HL-60/S4 (cell line): ENCODE measurements at regions not wholly inside any gene's neighbourhood (a gene's known extent, or its start where the extent isn't known, plus 50 kb on each side); places are given as distances from the start of the nearest gene placed in this dataset.

Experiments used
- in situ Hi-C: fragments of 300-500 bp; cut with MboI; formaldehyde crosslinking; loops from 2 replicates; pipeline ENCODE4 v1.14.3; 2022; ENCODE audit warnings: low sequenced_read_pairs

DNA sequence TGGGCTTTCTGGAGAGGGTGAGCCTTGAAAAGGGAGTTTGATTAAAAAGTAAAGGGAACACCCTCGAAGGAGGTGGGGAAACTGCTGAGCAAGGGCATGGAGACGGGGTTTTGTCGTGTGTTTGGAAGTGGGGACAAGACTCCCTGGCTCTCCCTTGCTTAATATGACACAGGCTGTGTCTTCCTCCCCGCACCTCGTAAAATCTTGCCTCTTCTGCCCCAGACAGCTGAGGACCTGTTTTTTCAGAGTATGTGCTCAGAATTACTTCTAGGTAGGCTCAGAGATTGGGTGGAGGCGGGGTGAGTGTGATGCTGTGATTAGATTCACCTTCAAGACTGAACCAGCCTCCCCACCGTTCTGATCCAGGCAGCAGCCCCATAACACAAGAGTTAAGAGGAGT lies 244.4 kb upstream of the TLE3 start:
- in situ Hi-C loops: no loop called here

DNA sequence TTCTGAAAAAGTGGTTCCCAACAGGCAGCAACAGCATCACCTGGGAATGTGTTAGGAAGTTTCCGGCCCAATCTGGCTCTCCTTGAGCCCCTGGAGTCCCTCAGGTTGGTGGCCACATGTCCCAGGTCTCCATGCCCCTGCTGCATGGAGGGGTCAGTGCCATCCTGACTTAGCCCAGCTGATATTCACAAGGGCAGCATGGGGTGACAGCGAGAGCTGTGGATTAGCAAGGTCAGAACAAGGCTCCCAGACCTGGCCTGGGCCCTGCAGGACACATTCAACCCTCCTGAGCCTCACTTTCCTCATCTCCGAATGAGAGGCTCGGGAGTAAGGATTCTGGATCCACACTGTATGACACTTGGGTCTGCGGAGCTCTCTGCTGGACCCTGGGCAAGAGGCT lies 243.8 kb upstream of the TLE3 start:
- in situ Hi-C loops: no loop called here

DNA sequence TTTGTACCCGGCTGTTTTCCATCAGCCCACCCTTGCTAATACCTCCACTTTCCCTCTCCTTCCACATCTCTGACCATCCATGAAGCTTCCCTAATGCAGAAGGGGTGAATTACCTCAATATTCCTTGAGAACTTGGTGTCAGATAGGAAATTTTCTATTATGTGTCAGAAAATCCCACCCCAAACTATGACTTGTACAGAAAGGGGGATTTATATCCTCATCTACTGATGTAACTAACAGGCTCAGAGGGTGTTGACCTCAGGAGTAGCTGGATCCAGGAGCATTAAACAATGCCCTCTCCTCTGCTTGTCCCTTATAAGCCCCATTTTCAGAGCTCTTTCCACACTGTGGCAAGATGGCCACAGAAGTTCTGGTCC lies 242.8 kb upstream of the TLE3 start:
- in situ Hi-C loops: no loop called here

DNA sequence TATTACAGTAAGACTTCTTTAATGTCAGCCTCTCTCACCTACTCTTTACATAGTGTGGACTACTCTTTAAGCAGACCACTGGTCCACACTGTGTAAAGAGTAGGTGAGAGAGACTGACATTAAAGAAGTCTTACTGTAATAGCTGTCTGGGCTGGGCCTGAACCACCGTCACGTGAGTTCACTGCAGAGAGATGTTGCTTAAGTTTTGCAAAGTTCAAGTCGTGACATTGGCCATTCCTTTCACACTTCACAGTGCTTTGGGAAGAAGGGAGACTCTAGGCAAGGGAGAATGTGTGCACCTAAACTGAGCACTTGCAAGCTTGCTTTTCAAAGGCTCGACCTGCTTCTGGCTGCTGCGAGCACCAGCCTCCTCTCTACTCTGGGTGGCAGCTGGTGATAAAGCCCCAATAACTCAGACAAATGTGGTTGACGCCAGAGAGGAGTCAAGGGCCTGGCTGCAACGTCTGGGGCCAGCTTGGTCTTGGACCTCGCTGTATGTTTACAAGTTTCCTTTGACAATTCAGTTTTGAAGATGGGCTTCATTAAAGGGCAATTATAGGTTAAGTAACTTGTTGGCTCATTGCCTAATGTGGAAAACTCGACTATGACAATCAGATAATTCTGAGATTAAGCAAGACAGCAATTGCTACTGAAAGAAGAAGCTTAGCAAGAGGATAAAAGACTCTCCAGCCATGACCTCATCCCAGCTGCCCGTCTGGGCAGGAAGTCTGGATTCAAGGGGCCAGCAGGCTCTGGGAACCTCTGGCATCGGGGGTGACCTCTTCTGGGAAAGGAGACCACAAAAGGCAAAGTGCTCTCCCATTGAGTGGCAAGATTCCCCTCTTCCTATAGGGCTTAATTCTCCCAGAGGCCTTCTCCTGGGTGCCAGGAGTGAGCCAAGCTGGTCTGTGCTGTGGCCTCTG lies 242.1 kb upstream of the TLE3 start:
- in situ Hi-C loops: no loop called here

DNA sequence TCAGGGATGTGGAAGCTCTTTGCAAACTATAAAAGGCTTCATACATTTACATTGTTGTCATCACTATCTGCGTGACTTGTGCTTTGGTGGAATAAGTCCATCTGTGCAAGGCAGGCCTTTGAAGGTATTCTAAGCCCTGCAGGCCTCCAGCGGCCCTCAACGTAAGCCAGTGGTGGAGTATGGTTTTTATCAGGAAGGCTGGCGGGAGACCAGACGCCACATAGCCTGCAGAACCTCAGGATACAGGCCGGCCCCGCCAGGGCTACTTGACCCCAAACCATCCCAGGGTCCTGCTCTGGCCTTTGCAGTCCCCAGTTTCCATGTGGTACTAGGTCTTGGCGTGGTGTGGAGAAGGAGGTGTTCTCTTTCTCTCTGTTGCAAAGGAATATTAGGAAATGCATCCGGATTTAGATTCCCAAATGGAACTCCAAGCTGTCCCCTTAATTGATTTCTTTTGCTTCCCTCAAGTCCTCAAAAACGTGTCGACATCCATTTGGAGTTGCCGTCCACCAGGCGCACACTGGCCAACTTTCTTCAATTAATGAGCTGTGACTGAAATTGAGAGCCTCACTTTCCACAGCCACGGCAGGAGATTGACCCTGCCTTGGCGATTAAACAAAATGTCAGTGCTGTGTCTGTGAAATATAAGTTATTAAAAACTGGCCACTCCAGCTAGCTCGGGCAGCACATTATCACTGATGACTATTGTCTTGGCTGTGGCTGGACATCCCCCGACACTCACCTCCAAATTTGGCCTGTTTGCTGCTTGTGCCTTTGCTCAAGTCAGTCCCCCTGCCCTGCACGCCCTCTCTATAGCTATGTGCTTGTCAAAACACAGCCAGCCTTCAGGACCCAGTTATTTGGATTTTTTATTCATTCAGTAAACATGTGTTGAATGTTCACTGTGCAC lies 239.8 kb upstream of the TLE3 start:
- in situ Hi-C loops: no loop called here

DNA sequence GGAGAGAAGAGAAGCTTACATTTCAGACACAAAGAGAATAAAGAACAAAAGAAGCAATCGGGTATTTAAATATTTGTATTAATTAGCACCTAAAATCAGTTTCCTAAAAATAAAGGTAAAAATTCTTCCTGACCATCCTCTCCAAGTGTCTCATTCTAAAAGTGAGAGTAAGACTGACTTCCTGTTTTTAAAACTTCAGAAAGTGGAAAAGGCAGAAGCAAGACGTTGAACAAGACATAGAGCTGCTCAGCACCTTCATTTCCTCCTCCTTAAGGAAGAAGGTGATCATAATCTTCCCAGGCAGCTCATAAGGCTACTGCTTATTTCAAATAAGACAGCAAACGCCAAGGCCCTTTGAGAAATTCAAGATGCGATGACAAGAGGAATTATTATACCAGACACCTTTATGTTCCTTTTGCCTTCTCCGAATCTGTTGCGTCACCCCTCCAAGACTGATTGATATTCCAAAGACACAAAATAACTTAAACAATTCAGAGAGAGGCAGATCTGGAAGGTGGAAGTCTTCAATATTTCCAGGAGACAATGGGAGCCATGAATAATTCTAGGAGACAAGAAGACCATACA lies 238.8 kb upstream of the TLE3 start:
- in situ Hi-C loops: no loop called here

DNA sequence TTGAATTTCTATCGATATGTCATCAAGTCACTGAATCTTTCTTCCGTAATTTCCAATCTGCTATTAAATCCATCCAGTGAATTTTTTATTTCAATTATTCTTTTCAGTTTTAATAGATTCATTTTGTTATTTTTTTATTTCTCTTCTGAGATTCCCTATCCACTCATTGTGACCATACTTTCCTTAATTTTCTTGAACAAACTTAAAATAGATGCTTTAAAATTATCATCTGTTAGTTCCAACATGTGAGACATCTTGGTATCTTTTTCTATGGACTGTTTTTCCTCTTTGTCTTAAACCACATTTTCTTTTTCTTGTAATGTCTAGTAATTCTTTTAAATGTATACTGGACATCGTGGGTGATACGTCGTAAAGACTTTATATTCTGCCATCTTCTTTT lies 236.6 kb upstream of the TLE3 start:
- in situ Hi-C loops: no loop called here

DNA sequence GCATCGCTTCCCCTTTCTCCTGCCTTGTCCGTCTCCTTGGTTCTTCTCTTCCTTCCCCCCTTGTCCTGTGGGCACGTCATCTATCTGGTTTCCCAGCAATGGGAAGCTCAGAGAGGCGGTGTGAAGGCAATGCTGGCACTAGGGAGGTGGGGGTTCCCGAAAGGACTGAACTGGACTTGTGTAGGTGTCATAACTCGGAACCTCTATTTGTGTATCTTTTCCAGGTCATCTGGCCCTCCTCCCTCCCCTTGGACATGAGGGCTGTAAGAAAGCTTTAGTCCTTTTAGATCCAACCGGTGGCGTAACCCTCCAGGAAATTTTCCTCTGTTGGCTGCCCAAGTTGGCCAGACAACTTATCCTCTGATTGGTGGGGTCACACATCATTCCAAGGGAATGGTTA lies 231.5 kb upstream of the TLE3 start:
- in situ Hi-C loops: no loop called here

DNA sequence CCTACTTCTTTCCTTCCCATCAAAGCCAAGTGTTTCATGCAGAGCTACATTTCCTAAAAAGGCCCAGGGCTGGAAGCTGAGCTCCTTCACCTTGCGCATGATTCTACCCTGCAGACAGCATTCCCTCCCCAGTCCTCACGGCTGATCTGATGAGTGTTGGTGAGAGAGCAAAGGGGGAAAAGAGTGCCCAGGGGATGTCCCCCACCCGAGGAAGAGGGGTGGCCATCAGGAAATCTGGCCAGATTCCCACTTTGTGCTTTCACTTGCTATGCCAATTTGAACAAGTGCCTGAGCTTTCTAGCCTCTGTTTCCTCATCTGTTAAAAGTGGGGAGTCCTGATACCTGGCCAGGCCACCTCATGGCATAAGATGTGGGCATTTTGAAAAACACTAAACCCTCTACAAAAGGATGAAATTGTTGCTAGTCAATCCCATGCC lies 231.0 kb upstream of the TLE3 start:
- in situ Hi-C loops: no loop called here

DNA sequence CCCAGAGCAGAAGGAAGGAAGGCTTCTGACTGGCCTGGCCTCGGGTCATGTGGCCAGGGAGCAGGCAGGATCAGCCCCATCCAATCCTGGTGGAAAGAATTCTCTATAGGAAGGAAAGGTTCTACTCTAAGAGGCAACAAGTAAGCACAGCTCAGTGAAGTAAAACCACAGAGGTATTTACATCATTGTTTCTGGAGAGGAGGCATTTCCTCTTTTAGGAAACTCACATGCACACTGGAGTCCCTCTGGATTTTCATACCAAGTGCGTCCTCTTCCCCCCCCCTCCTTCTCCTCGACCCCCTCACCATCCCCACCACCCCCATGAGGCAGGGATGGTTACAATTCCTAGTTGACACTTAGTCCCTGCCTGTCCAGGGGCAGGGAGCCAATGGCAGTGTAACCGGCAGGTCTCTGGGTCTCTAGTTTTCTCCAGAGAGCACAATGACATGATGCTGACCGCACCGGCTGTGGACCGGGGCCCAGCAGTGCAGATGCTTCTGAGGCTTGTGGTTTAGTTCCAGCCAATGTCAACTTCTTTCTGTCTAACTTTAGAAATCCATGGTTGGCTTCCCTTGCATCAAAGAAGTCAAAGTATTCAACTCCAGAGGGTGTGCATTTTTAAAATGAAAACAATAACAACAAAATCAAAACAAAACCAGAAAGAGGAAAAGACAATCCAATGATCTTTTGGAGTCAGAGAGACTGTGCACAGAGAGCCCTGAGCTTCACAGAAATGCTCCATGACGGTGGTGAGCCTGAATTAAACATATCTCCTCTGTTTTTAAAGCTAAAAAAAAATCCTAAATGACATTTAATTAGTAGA lies 230.3 kb upstream of the TLE3 start:
- in situ Hi-C loops: no loop called here

DNA sequence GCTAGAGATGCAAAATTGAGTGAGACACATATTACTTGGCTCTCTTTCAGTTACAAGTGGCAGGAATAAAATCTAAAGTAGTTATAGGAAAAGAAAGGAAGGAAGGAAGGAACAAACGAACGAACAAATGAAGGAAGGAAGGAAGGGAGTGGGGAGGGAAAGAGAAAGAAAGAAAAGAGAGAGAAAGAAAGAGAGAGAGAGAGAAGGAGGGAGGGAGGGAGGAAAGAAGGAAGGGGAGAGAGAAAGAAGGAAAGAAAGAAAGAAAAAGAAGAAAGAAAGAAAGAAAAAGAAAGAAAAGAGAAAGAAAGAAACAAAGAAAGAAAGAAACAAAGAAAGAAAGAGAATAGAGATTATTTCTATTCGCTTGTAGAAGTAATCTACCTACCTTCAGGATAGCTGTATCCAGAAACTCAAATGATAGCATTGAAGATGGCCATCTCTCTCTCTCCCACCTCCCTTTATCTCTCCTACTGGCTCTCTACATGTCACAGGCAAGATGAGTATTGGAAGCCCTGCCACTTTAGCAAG lies 229.7 kb upstream of the TLE3 start:
- in situ Hi-C loops: no loop called here

DNA sequence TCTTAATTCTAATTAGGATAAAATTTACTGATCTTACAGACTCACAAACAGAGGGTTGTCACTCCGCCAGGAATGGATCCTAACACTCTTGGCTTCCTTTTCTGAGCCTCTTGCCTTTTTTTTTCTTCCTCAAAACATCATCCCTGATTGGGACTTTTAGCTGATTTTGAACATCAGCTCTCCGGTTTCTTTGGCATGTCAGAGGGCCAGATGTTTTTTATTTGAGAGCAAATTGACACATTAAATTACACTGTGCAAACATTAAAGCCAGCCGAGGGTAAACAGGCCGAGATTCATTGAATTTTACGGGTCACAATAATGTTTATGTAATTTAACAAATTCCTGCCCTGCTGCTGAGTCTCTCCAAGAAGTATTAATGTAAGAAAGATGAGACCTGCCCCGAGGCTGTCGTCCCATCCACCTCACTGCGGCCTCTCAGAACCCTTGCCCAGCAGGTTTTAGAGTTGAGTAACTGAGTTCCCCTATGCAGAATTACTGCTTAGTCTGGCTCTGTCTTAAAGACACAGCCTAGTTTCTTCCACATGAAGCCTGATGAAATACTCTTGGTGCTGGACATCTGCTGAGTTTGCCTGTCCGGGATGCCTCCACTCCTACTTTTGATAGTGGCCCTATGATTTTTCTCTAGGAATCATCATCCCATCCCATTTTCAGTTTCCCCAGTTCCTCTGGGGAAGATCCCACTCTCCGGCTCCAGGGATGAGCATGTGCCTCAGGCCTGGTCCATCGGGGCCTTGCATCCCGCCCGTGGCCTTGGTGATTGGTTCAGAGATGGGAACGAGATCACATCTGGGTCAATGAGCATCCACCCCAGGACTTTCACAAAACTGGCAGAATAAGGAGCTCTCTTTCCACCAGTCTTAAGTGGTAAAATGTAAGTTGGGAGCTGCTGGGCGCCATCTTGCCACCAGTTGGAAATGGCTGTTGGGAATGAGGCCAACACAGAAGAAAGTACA lies 226.6 kb upstream of the TLE3 start:
- in situ Hi-C loops: no loop called here

DNA sequence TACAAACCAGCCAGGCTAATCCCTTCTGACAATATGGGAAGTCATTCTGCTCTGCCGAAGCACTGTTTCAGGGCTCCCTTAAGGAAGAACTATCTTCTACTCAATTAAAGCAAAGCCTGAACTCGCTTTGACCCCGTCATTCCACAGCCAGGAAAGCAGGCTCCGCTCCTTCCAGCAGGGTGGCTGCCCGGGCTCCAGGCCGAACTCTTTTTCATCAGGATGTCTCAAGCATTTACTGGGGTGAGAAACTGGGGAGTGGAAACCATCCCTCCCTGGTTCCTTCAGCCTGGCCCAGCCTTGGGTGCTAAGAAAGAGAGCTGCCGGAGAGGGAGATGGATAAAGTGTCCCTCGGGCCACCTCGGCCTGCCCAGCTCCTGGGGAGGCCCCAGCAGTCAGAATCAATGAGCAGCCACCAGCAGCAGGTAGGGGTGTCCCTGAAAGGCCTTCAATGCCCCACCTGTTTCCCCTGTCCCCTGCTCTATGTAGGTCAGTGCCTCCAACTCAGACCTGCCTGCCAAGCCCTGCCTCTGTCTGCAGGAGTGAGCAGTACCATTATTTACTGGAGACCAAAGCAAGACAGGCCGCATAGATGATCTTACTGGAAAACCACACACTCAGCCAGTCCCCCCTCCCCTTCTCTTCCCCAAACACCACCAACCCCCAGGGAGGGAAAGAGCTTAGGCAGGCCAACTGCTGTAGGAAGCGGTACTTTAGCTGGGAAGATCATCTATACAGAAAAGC lies 225.6 kb upstream of the TLE3 start:
- in situ Hi-C loops: no loop called here

DNA sequence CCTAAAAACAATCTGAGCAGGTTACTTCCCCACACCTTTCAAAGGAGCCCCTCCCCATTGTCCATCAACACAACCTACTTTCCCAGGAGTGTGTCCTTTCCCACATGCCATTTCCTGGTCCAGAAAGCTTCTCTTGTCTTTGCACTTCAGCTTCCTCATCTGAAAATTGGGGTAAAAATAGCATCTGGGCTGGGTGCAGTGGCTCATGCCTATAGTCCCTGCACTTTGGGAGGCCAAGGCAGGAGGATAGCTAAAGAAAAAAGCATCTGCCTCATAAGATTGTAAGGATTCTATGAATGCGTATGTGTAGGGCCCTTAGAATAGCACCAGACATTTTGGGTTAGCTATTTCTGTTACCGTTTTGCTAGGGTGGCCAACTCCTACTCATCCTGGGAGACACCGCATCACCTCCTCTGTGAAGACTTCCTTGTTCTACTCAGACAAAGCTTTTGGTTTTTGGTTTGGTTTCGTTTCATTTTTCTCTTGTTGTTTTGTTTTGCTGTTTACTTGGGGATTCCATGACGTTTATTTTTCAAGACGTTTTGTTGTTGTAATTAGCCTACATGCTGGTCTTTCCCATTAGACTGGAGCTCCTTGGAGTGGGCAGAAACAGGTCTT lies 224.4 kb upstream of the TLE3 start:
- in situ Hi-C loops: no loop called here

DNA sequence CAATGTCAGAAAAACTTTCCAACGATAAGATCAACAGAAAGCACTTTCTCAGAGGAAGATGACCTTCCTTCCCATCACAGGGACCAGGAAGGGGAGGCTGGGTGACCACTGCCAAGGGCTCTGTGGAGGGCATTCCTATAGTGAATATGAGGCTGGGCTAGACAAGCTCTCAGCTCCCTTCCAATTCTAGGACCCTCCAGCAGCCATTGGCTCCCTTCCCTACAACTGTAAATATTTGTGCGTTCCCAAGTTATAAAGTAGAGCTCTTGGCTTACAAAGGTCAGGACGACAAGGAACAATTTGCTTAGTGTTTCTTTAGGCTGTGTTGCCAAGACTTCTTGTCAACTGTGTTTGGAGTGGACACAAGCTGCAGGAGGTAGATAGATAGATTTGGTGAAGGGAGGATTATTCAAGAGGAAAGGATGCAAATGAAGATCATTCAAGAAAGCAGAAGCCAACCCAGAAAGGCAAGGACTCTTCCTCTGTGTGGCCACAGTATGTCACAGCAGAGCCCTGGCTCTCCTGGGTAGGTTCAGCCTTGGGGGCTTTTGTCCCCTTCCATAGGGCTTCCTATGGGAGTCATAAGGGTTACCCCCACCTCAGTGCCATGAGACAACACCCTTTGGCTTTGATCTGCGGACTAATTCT lies 223.6 kb upstream of the TLE3 start:
- in situ Hi-C loops: no loop called here

DNA sequence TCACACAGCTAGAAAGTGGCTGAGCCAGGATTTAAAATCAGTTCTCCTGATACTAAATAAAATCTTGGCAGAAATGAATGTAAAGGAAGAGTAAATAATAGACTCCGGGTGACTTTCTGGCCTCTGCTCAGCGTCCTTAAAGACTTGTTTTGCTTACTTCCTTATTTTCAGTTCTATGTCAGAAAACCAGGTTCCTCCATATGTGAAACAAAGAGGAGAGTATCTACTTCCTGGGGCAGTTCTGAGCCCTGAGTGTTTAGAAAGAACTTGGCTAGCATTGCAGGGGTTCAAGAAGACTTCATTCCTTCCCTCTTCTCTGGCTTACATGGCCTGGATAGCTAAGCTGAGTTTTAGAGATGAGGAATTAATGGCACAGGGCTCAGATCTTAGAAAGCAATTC lies 222.8 kb upstream of the TLE3 start:
- in situ Hi-C loops: no loop called here

DNA sequence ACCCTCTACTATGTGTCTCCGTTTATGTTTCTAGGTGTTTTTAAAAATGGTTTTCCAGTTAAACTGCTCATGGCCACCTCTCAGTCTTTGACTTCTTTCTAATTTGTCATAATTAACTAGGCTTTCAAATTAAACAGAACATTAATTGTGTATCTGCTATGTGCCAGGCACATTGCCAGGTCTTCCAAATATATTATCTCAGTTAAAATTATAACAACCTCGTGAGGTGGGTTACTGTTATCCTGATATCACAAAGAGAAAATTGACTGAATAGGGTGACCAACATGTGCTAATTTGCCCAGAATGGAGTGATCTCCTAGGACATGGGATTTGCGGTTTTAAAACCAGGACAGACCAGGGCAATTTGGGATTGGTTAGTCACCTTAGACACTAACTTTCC lies 222.4 kb upstream of the TLE3 start:
- in situ Hi-C loops: no loop called here

DNA sequence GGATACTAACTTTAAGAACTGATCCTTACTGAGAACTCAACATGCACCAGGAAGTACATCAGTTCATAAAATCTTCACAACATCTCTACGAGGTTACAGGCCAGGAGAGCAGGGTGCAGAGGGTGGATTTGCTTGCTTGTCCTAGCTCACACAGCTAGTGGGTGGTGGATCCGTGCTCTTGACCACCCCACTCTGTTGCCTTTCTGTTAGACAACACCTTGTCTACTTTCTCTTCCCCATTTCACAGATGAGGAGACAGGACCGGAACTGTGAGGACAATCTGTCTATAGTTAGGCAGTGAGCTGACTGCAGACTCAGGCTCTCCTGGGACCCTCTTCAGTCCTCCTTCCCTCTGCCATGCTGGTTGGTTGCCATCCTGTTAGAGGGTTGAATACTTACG lies 221.7 kb upstream of the TLE3 start:
- in situ Hi-C loops: no loop called here
